ENCODE measurements at regions not wholly inside any gene's neighbourhood (a gene's known extent, or its start where the extent isn't known, plus 50 kb on each side); places are given as distances from the start of the nearest gene placed in this dataset.

DNA sequence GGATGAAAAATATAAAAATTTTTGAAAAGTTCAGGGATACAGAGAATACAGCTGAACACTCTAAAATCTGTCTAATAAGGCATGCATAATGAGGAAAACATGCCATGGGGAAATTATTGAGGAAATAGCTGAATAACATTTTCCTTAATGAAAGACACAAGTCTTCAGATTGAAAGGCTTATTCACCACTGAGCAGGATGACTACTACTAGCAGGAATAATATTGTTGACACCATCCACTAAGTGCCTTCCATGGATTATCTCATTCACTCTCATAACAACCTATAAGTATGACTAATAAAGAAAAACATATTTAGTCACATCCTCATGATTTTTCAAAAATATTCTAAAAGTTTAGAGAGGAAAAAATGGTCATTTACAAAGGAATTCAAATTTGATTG is 96.7 kb upstream of the FER start:
- H3K79me2 ChIP-seq (ENCODE audit: insufficient read depth, low read length): no peaks in the 10 kb centered on the region
- no peaks in the 10 kb centered on the region for H3K36me3 ChIP-seq (ENCODE audit: insufficient read depth, low read length)
- no peak overlapping the region for H3K9ac ChIP-seq (ENCODE audit: low read depth, low read length)
- H3K4me2 ChIP-seq (ENCODE audit: insufficient read depth, low read length): no peak overlapping the region
- H3K27me3 ChIP-seq (ENCODE audit: insufficient read depth, low read length, poor library complexity): no peaks in the 10 kb centered on the region
- DNase-seq (no peak), ATAC-seq (ENCODE audit: insufficient read depth, low read depth) (no peak)
- H4K20me1 ChIP-seq (ENCODE audit: insufficient read depth, low read length): no peaks in the 10 kb centered on the region
- H3K27ac ChIP-seq (ENCODE audit: low read length): no peak overlapping the region
- TF ChIP-seq, protein P1, sequence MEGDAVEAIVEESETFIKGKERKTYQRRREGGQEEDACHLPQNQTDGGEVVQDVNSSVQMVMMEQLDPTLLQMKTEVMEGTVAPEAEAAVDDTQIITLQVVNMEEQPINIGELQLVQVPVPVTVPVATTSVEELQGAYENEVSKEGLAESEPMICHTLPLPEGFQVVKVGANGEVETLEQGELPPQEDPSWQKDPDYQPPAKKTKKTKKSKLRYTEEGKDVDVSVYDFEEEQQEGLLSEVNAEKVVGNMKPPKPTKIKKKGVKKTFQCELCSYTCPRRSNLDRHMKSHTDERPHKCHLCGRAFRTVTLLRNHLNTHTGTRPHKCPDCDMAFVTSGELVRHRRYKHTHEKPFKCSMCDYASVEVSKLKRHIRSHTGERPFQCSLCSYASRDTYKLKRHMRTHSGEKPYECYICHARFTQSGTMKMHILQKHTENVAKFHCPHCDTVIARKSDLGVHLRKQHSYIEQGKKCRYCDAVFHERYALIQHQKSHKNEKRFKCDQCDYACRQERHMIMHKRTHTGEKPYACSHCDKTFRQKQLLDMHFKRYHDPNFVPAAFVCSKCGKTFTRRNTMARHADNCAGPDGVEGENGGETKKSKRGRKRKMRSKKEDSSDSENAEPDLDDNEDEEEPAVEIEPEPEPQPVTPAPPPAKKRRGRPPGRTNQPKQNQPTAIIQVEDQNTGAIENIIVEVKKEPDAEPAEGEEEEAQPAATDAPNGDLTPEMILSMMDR (IDR thresholded peaks at IDR 0.05; ENCODE audit: borderline replicate concordance, extremely low read depth, low read length, poor library complexity, severe bottlenecking): no peak
- TF ChIP-seq EZH2 (IDR thresholded peaks at IDR 0.05; ENCODE audit: borderline replicate concordance, low read depth, low read length, severe bottlenecking): no peak
- no peak overlapping the region for H2AFZ ChIP-seq (ENCODE audit: low read depth, low read length)
- H3K9me3 ChIP-seq (ENCODE audit: insufficient read depth, low read length, severe bottlenecking): peaks cover 12% of the 10 kb centered on the region
- H3K4me3 ChIP-seq (ENCODE audit: low read depth in 1 of 2, low read length in 2 of 2): no peak overlapping the region
- H3K4me1 ChIP-seq (ENCODE audit: insufficient read depth, low read length): no peaks in the 10 kb centered on the region

DNA sequence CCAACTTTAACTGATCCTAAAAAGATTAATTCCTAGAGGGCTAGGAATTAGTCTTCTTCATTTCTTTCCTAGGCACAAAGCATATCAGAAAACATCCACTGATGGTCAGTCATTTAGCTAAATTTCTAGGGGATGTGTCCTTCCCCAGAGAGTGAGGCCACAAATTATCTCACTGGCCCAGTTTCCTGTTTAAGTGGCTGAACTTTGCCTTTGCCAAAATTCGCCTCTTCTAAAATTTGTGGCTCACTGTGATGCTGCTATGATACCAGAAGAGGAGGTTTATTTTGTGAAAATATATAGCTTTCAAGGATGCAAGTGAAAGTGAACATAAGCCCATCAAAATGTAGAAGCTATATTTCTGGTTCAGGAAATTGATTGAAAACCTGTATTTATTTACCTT is 98.1 kb upstream of the FER start:
- no peak overlapping the region for H3K4me2 ChIP-seq (ENCODE audit: insufficient read depth, low read length)
- TF ChIP-seq EZH2 (IDR thresholded peaks at IDR 0.05; ENCODE audit: borderline replicate concordance, low read depth, low read length, severe bottlenecking): no peak
- TF ChIP-seq, protein P1 (IDR thresholded peaks at IDR 0.05; ENCODE audit: borderline replicate concordance, extremely low read depth, low read length, poor library complexity, severe bottlenecking): no peak
- H3K27me3 ChIP-seq (ENCODE audit: insufficient read depth, low read length, poor library complexity): no peaks in the 10 kb centered on the region
- no peak overlapping the region for H2AFZ ChIP-seq (ENCODE audit: low read depth, low read length)
- ATAC-seq (ENCODE audit: insufficient read depth, low read depth) (no peak), DNase-seq (no peak)
- peaks cover 12% of the 10 kb centered on the region for H3K9me3 ChIP-seq (ENCODE audit: insufficient read depth, low read length, severe bottlenecking)
- no peak overlapping the region for H3K27ac ChIP-seq (ENCODE audit: low read length)
- no peaks in the 10 kb centered on the region for H3K79me2 ChIP-seq (ENCODE audit: insufficient read depth, low read length)
- H3K36me3 ChIP-seq (ENCODE audit: insufficient read depth, low read length): no peaks in the 10 kb centered on the region
- H3K9ac ChIP-seq (ENCODE audit: low read depth, low read length): no peak overlapping the region
- H3K4me3 ChIP-seq (ENCODE audit: low read depth in 1 of 2, low read length in 2 of 2): no peak overlapping the region
- H3K4me1 ChIP-seq (ENCODE audit: insufficient read depth, low read length): no peaks in the 10 kb centered on the region
- no peaks in the 10 kb centered on the region for H4K20me1 ChIP-seq (ENCODE audit: insufficient read depth, low read length)

DNA sequence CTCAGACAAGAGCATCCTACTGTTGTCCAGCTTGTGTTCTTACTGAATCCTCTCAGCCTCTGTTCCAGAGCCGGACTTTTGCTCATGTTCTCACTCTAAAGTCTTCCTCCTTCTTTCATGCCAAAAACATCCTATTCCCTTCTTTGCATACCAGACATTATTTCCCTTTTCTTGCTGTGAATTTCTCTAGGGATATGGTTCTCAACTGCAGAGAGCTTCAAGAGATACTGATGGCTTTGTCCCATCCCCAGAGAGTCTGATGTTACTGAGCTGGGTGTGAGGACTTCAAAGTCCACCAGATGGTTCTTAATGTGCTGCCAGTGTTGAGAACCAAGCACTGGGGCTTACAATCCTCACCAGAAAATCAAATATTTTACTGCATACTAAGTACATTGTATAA is 98.6 kb upstream of the FER start:
- Histone ChIP-seq H3K36me3 (ENCODE audit: insufficient read depth, low read length) (no peaks in the 10 kb centered on the region), H3K27me3 (ENCODE audit: insufficient read depth, low read length, poor library complexity) (no peaks in the 10 kb centered on the region), H2AFZ (ENCODE audit: low read depth, low read length) (no peak overlapping the region), H4K20me1 (ENCODE audit: insufficient read depth, low read length) (no peaks in the 10 kb centered on the region), H3K9me3 (ENCODE audit: insufficient read depth, low read length, severe bottlenecking) (peaks cover 12% of the 10 kb centered on the region), H3K27ac (ENCODE audit: low read length) (no peak overlapping the region), H3K9ac (ENCODE audit: low read depth, low read length) (no peak overlapping the region), H3K4me2 (ENCODE audit: insufficient read depth, low read length) (no peak overlapping the region), H3K79me2 (ENCODE audit: insufficient read depth, low read length) (no peaks in the 10 kb centered on the region), H3K4me3 (ENCODE audit: low read depth in 1 of 2, low read length in 2 of 2) (no peak overlapping the region), H3K4me1 (ENCODE audit: insufficient read depth, low read length) (no peaks in the 10 kb centered on the region)
- TF ChIP-seq EZH2 (IDR thresholded peaks at IDR 0.05; ENCODE audit: borderline replicate concordance, low read depth, low read length, severe bottlenecking): no peak
- TF ChIP-seq, protein P1 (IDR thresholded peaks at IDR 0.05; ENCODE audit: borderline replicate concordance, extremely low read depth, low read length, poor library complexity, severe bottlenecking): no peak
- no peak for DNase-seq
- no peak for ATAC-seq (ENCODE audit: insufficient read depth, low read depth)
